HG03342 (cell line): ENCODE measurements at regions not wholly inside any gene's neighbourhood (a gene's known extent, or its start where the extent isn't known, plus 50 kb on each side); places are given as distances from the start of the nearest gene placed in this dataset.
"Not testable (repeated sequence)": the region's sequence is repeated elsewhere in the genome, so short reads cannot be mapped to it uniquely, and the experiment has no call there.

Experiments used
- ATAC-seq: cut with Tn5 transposase; IDR thresholded peaks from one replicate; pipeline ENCODE4 v1.9.1; 2021; ENCODE audit warnings: mild to moderate bottlenecking, moderate library complexity; ENCODE audit not compliant: unreplicated experiment

- no peak for ATAC-seq
Observed at GRCh38 chr2:176935543-176936102, 277.0 kb upstream of the HNRNPA3 start.

GRCh38 chr2:176936410-176936809, 276.2 kb upstream of the HNRNPA3 start:
- ATAC-seq, result no peak

- no peak for ATAC-seq
Observed at GRCh38 chr2:176944998-176945397, 267.6 kb upstream of the HNRNPA3 start.

DNA sequence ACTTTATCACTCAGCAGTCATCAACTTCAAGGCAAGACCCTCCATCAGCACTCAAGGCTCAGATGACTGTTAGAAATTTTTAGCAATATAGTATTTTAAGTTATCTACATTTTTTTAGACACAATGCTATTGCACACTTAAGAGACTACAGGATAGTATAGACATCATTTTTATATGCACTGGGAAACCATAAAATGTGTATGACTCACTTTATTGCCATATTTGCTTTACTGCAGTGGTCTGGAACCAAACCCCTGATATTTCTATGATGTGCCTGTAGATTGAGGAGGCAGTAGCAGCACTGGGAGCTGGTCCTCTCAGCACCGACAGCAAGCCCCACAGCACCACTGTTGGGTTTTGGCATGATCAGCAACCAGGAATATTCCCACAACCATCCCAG, 264.8 kb upstream of the HNRNPA3 start:
- no peak for ATAC-seq

DNA sequence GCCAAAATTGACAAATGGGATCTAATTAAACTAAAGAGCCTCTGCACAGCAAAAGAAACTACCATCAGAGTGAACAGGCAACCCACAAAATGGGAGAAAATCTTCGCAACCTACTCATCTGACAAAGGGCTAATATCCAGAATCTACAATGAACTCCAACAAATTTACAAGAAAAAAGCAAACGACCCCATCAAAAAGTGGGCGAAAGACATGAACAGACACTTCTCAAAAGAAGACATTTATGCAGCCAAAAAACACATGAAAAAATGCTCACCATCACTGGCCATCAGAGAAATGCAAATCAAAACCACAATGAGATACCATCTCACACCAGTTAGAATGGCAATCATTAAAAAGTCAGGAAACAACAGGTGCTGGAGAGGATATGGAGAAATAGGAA, 261.4 kb upstream of the HNRNPA3 start:
- not testable (repeated sequence) for ATAC-seq

- no peak for ATAC-seq
Observed at GRCh38 chr2:176956791-176957190, 255.8 kb upstream of the HNRNPA3 start.

DNA sequence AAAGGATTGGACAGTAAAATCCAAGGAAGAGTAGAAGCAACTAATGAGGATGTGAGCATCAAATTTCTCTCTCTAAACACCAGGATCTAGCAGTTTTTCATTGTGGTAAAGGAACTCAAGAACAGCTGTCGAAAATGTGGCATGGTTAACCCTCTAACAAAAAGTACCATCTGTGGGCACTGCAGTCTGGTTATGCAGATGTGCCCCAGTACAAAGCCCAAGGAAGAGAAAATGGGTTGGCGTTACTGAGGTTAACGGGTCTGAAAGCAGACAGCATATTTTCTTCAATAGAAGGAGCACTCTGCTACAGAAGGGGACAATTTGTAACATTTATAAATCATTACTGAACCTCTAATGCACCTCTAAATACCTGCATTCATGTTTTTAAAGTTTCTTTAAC, 253.0 kb upstream of the HNRNPA3 start:
- ATAC-seq, result no peak

- ATAC-seq, result no peak
Observed at GRCh38 chr2:176960061-176960460, 252.5 kb upstream of the HNRNPA3 start.

DNA sequence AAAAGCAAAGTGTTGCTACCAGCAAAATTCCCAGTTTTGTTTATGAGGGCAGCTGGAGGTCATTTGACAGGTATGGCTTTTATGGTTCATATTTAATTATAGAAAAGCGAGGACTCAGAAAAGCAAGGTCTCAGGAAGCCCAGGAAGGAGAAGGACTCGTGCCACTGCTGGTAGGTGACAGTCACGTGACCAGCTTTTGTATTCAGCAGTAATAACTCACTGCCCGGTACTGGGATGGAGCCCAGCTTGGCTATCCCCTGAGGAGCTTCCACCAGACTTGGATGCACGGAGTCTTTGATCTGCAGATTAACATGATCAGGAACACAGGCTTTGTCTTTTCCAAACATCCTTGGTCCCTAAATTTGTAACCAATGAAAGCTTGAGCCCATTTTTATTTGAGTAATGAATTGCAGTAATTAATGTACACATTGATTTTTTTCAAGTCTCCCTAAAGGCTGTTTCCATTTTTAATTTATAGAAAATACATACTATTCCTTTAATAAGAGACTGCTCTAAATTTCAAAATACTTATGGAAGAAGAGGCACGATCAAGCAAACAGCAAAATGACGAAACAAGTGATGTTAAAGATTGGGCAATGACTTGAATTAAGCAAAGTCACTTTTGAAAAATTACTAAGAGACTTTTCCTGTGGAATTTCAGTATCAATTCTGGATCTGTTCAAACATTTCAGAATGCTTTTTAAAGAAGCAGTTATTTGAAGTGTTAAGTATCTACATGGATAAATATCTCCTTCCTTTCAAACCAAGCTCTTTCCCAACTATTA, 251.7 kb upstream of the HNRNPA3 start:
- no peak for ATAC-seq

- ATAC-seq, result no peak
Observed at GRCh38 chr2:176961775-176962619, 250.6 kb upstream of the HNRNPA3 start.

DNA sequence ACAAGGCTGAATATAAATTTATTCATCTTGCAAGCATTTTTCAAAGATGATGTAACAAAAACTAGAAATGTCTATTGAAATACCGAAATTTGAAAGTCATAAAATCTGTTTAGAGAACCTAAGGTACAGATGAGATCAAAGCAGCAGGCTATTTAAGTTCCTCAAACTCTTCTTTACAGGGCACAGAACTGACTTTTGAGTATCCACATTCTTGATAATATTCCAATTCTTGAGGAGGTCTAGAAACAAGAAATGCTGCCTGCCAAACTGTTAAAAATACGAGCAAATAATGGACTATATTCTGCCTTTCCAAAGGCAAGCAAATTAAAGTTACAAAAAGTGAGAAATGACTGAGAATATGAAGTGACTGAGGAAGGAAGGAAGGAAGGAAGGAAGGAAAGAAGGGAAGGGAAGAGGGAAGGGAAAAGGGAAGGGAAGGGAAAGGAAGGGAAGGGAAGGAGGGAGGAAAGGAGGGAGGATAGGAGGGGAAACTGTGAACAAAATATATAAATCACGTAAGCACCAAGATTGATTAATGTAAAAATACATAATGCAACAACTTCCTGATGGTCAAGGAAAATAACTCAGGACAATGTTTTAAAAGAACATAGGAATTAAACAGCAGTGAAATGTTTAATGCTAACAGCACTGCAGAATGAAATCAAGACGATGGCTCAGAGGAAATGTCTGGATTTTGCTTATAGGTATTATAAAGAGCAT, 248.9 kb upstream of the HNRNPA3 start:
- ATAC-seq, result no peak

DNA sequence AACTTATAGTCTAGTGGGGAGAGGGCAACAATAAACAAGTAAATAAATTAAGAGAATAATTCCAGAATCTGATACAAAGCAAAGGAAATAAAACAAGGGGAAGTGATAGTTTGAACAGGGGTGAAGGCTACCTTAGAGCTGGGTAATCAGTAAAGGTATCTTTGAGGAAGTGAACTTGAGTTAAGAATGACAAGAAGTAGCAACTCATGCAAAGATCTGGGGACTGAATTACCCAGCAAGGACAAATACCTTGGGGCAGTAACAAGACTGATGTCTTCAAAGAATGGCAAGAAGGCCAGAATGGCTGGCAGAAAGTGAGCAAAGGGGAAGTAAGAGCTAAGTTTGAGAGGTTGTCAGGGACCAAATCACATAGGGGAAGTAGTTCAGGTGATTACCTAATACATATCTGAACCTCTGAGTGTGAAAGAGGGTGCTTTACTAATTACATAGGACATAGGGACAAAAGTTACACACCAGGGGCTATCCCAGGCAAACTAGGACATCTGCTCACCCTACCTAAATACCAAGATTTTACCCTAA, 244.6 kb upstream of the HNRNPA3 start:
- ATAC-seq, result no peak

DNA sequence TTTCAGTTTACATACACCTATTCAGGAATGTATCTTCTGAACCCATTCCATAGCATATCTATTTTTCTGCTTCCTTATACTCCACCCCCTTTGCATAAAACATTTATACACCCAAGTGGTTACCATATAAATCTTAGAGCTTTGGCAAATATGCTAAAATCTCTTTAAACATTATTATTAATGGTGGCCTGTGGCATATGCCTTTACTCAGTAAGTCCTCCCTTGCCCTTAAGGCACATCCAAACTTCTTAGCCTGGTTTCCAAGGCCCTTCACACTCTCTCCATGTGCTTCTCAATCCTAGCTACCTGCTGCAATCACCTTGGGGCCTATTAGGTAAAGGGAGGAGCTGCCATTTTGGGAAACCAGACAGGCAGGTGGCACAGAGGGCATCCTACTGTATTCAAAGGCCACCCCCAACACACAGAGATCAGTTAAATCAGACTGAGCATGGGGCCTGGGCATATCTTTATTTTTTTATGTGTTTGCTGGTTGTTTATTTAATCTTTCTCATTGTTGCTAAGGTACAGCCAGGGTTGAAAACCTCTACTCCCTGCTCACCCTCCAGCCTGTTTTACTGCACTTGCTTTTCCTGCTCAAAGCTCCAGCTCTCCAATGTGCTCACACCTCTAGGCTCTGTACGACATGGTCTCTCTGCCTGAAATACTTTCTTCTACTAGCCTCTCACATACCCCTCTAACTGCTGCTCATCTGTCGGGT, 242.8 kb upstream of the HNRNPA3 start:
- no peak for ATAC-seq

- no peak for ATAC-seq
Observed at GRCh38 chr2:176976736-176977685, 235.6 kb upstream of the HNRNPA3 start.

- ATAC-seq, result no peak
Observed at GRCh38 chr2:176978921-176979320, 233.7 kb upstream of the HNRNPA3 start.

- ATAC-seq, result no peak
Observed at GRCh38 chr2:176979981-176980710, 232.4 kb upstream of the HNRNPA3 start.

DNA sequence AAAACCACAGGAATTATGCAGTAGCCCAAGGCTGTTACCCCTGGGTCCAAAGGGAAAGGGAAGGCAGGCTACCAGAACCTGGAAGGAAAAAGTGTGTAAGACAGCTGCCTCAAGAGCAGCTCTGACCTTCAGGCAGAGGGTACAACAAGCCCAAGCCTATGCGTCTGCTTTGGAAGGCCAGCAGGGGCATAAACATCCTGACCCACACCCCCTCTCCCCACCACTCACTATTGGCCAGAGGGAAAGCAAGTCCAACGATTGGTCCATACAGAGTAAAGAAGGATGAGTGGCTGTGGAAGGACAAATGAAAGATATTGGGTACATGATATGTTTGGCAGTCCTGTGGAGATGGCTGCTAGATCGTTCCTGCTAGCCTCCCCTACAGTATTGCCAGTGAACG, 227.6 kb upstream of the HNRNPA3 start:
- ATAC-seq, result no peak

- ATAC-seq, result no peak
Observed at GRCh38 chr2:176985871-176986270, 226.7 kb upstream of the HNRNPA3 start.
